ENCODE measurements at regions not wholly inside any gene's neighbourhood (a gene's known extent, or its start where the extent isn't known, plus 50 kb on each side); places are given as distances from the start of the nearest gene placed in this dataset.
"Not testable (repeated sequence)": the region's sequence is repeated elsewhere in the genome, so short reads cannot be mapped to it uniquely, and the experiment has no call there.

DNA sequence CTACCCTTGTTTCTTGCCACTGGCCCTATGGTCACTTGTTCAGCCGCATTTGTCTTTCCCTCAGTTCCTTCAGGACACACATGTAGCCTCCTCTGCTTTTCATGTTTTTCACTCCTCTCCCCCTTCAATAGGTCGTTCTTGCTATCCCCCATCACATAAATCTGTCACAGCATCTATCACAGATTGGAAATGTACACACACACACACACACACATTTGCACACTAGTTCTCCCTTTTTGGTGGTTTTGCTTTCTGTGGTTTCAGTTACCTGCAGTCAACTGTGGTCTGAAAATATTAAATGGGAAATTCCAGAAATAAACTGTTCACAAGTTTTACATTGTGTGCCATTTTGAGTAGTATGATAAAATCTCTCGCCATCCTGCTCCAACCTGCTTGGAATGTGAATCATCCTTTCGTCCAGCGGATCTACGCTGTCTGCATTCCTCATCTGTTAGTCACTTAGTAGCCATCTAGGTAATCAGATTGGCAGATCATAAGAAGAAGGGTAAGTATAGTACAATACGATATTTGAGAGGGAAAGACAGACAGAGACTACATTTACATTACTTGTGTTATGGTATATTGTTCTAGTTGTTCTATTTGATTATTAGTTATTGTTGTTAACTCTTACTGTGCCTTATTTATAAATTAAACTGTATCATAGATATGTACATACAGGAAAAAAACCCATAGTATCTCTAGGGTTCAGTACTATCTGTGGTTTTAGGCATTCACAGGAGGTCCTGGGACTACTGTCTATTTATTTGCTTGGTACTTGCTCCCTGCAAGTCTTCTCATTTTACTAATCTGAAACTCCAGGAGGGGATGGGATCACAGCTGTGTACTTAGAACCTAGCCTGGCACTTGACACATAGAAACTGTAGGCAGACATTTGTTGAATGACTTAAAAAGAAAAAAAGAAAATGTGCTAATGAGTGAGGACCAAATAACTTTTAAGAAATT is 86.1 kb upstream of the PNPT1 start:
- Mint-ChIP-seq H3K36me3 (no peaks in the 10 kb centered on the region), H3K9me3 (no peaks in the 10 kb centered on the region), H3K4me1 (peaks cover 0 to 2% (median 0%) of the 10 kb centered on the region in 4 donors), H3K4me3 (no peak overlapping the region), H3K27ac (peak overlapping the region in 1 of 3 donors; percentile 45), H3K27me3 (no peaks in the 10 kb centered on the region)
- no peak for ATAC-seq (ENCODE audit: low read depth in 2 of 2)
- H3K9me3 ChIP-seq (ENCODE audit: control insufficient read depth in 2 of 2, low read length in 2 of 2) = no peaks in the 10 kb centered on the region
- H3K4me3 ChIP-seq (ENCODE audit: low read depth, low read length) = no peak overlapping the region
- no peaks in the 10 kb centered on the region for H3K27me3 ChIP-seq (ENCODE audit: control insufficient read depth, insufficient read depth, low read length)
- H3K4me1 ChIP-seq (ENCODE audit: control insufficient read depth, insufficient read depth, low read length, poor library complexity, severe bottlenecking) = no peaks in the 10 kb centered on the region
- no peak for DNase-seq
- no peak overlapping the region for H3K27ac ChIP-seq (ENCODE audit: insufficient read depth, low read length, poor library complexity, severe bottlenecking)
- H3K36me3 ChIP-seq (ENCODE audit: control insufficient read depth, insufficient read depth, low read length) = no peaks in the 10 kb centered on the region

DNA sequence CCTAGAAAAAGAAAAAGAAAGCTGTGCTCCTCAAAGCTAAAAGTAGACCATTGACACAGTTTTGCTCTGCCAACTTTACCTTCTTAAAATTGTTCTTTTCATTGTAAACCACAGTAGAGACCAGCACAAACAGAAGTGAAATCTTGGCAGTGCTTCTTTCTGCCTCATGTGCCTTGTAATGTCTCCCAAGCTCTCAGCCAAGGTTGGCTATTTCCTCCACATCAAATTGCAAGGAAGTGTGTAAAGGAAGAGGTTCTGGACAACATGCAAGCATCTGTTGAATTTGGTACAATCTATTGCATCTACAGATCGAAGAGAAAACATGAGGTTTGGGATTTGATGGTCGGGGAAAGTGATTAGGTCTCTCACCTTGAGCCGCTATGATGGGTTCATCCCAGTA is 83.3 kb upstream of the PNPT1 start:
- H3K4me3 ChIP-seq (ENCODE audit: low read depth, low read length) = no peak overlapping the region
- Mint-ChIP-seq H3K27me3 (peaks cover 2% of the 10 kb centered on the region), H3K4me1 (peaks cover 0 to 2% (median 0%) of the 10 kb centered on the region in 4 donors), H3K36me3 (no peaks in the 10 kb centered on the region), H3K27ac (no peak overlapping the region), H3K9me3 (no peaks in the 10 kb centered on the region), H3K4me3 (no peak overlapping the region)
- H3K36me3 ChIP-seq (ENCODE audit: control insufficient read depth, insufficient read depth, low read length) = no peaks in the 10 kb centered on the region
- H3K4me1 ChIP-seq (ENCODE audit: control insufficient read depth, insufficient read depth, low read length, poor library complexity, severe bottlenecking) = no peaks in the 10 kb centered on the region
- no peak overlapping the region for H3K27ac ChIP-seq (ENCODE audit: insufficient read depth, low read length, poor library complexity, severe bottlenecking)
- no peaks in the 10 kb centered on the region for H3K27me3 ChIP-seq (ENCODE audit: control insufficient read depth, insufficient read depth, low read length)
- DNase-seq (no peak), ATAC-seq (ENCODE audit: low read depth in 2 of 2) (no peak)
- no peaks in the 10 kb centered on the region for H3K9me3 ChIP-seq (ENCODE audit: control insufficient read depth in 2 of 2, low read length in 2 of 2)

DNA sequence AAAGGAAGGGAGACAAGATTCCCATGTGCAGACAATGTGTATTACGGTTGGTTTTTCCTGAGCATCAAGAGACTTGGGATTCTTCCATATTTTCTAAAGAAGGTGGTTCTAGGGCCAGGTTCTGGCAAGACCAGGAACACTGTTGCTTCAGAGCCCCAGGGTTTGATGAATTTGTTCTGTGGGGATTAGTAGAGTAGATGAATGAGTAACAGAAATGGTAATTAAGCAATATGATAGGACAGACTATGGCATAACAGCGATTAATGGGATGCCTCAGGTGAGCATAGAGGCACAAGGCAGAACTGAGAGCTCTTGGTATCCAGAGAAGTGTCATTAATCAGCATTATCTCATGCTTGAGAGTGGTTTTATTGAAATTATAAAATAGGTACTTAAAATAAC is 82.8 kb upstream of the PNPT1 start:
- H3K27ac ChIP-seq (ENCODE audit: insufficient read depth, low read length, poor library complexity, severe bottlenecking) = no peak overlapping the region
- Mint-ChIP-seq H3K27ac (no peak overlapping the region), H3K36me3 (no peaks in the 10 kb centered on the region), H3K4me3 (no peak overlapping the region), H3K27me3 (peaks cover 5% of the 10 kb centered on the region), H3K4me1 (peaks cover 0 to 2% (median 0%) of the 10 kb centered on the region in 4 donors), H3K9me3 (no peaks in the 10 kb centered on the region)
- H3K36me3 ChIP-seq (ENCODE audit: control insufficient read depth, insufficient read depth, low read length) = no peaks in the 10 kb centered on the region
- H3K27me3 ChIP-seq (ENCODE audit: control insufficient read depth, insufficient read depth, low read length) = no peaks in the 10 kb centered on the region
- no peak for ATAC-seq (ENCODE audit: low read depth in 2 of 2)
- no peak for DNase-seq
- no peak overlapping the region for H3K4me3 ChIP-seq (ENCODE audit: low read depth, low read length)
- H3K4me1 ChIP-seq (ENCODE audit: control insufficient read depth, insufficient read depth, low read length, poor library complexity, severe bottlenecking) = no peaks in the 10 kb centered on the region
- no peaks in the 10 kb centered on the region for H3K9me3 ChIP-seq (ENCODE audit: control insufficient read depth in 2 of 2, low read length in 2 of 2)

DNA sequence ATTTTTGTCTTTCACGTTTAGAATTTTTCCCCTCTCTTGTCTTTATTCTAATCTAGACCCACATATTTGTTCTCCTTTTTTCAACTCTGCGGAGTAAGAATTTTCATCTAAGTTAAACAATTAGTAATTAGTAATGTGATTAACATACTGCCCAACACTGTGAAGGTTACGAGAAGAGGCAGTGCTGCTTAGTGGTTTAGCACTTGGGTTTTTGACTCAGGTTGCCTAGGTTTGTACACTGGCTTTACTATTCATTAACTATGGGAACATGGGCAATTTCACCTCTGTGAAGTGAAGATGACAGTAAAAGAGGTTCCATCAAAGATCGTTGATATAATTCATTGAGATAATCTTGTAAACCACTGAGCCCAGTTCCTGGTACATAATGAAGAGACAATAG is 82.2 kb upstream of the PNPT1 start:
- ATAC-seq (ENCODE audit: low read depth in 2 of 2) = no peak
- Mint-ChIP-seq H3K4me3 (no peak overlapping the region), H3K27me3 (peaks cover 5% of the 10 kb centered on the region)

DNA sequence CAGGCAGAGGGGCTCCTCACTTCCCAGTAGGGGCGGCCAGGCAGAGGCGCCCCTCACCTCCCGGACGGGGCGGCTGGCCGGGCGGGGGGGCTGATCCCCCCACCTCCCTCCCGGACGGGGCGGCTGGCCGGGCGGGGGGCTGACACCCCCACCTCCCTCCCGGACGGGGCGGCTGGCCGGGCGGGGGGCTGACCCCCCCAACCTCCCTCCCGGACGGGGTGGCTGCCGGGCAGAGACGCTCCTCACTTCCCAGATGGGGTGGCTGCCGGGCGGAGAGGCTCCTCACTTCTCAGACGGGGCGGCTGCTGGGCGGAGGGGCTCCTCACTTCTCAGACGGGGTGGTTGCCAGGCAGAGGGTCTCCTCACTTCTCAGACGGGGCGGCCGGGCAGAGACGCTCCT is 80.0 kb upstream of the PNPT1 start:
- H3K36me3 ChIP-seq (ENCODE audit: control insufficient read depth, insufficient read depth, low read length); H3K27ac ChIP-seq (ENCODE audit: insufficient read depth, low read length, poor library complexity, severe bottlenecking); H3K27me3 ChIP-seq (ENCODE audit: control insufficient read depth, insufficient read depth, low read length); ATAC-seq (ENCODE audit: low read depth in 2 of 2); H3K4me1 Mint-ChIP-seq; H3K27ac Mint-ChIP-seq; H3K36me3 Mint-ChIP-seq; H3K4me3 Mint-ChIP-seq; H3K4me1 ChIP-seq (ENCODE audit: control insufficient read depth, insufficient read depth, low read length, poor library complexity, severe bottlenecking); H3K27me3 Mint-ChIP-seq; DNase-seq; H3K9me3 Mint-ChIP-seq; H3K4me3 ChIP-seq (ENCODE audit: low read depth, low read length); H3K9me3 ChIP-seq (ENCODE audit: control insufficient read depth in 2 of 2, low read length in 2 of 2): not testable (repeated sequence)

More for the DNA sequence above, 82.2 kb upstream of the PNPT1 start:
- no peaks in the 10 kb centered on the region for H3K9me3 Mint-ChIP-seq
- no peaks in the 10 kb centered on the region for H3K4me1 ChIP-seq (ENCODE audit: control insufficient read depth, insufficient read depth, low read length, poor library complexity, severe bottlenecking)
- no peaks in the 10 kb centered on the region for H3K9me3 ChIP-seq (ENCODE audit: control insufficient read depth in 2 of 2, low read length in 2 of 2)
- no peak overlapping the region for H3K27ac ChIP-seq (ENCODE audit: insufficient read depth, low read length, poor library complexity, severe bottlenecking)
- peaks cover 0 to 2% (median 0%) of the 10 kb centered on the region in 4 donors for H3K4me1 Mint-ChIP-seq
- no peaks in the 10 kb centered on the region for H3K27me3 ChIP-seq (ENCODE audit: control insufficient read depth, insufficient read depth, low read length)
- no peaks in the 10 kb centered on the region for H3K36me3 Mint-ChIP-seq
- no peaks in the 10 kb centered on the region for H3K36me3 ChIP-seq (ENCODE audit: control insufficient read depth, insufficient read depth, low read length)
- no peak overlapping the region for H3K4me3 ChIP-seq (ENCODE audit: low read depth, low read length)
- no peak for DNase-seq
- no peak overlapping the region for H3K27ac Mint-ChIP-seq

DNA sequence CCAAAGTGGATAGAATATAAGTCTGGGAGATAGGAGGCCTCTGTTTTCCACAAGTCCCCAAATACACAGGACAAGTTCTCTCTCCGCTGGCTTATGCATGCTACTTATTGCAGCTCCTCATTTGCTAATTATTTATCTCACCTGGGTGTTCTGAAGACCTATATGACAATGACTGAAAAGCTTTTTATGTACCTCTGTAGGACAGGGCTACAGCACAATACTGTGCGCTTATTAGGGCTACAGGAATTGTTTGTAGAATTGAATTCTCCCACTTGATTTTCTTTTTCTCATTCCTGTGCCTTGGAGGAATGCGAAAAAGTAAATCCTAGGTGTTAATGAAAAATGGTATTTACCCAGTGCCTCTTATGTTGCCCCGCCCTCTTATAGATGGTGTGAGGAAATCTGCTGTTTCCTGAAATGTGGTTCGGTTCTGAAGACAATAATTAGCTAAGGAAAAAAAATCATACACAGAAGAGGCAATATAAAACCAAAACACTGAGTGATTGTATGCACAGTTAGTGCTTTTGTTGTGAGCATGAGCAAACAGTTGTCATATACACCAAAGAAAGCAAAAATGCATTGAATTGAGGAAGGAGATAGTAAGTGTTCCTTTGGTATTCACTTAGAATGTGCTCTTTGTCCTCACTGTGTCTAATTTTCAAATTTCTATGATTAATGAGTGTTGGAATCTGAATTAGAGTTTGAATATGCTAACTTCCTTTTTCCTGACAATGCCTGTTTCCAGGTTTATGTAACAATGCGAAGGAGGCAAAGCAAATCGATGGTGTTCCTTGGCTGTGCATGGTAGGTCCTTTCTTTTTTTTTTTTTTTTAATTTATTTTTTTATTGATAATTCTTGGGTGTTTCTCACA is 78.7 kb upstream of the PNPT1 start:
- no peaks in the 10 kb centered on the region for H3K36me3 Mint-ChIP-seq
- peaks cover 5% of the 10 kb centered on the region for H3K27me3 Mint-ChIP-seq
- H3K4me3 Mint-ChIP-seq = no peak overlapping the region
- no peak overlapping the region for H3K4me3 ChIP-seq (ENCODE audit: low read depth, low read length)
- no peaks in the 10 kb centered on the region for H3K4me1 ChIP-seq (ENCODE audit: control insufficient read depth, insufficient read depth, low read length, poor library complexity, severe bottlenecking)
- no peaks in the 10 kb centered on the region for H3K9me3 ChIP-seq (ENCODE audit: control insufficient read depth in 2 of 2, low read length in 2 of 2)
- no peak overlapping the region for H3K27ac ChIP-seq (ENCODE audit: insufficient read depth, low read length, poor library complexity, severe bottlenecking)
- no peaks in the 10 kb centered on the region for H3K4me1 Mint-ChIP-seq
- no peak overlapping the region for H3K27ac Mint-ChIP-seq
- DNase-seq (no peak), ATAC-seq (ENCODE audit: low read depth in 2 of 2) (no peak)
- peaks cover 0 to 2% (median 0%) of the 10 kb centered on the region in 7 donors for H3K9me3 Mint-ChIP-seq
- no peaks in the 10 kb centered on the region for H3K36me3 ChIP-seq (ENCODE audit: control insufficient read depth, insufficient read depth, low read length)
- H3K27me3 ChIP-seq (ENCODE audit: control insufficient read depth, insufficient read depth, low read length) = no peaks in the 10 kb centered on the region

DNA sequence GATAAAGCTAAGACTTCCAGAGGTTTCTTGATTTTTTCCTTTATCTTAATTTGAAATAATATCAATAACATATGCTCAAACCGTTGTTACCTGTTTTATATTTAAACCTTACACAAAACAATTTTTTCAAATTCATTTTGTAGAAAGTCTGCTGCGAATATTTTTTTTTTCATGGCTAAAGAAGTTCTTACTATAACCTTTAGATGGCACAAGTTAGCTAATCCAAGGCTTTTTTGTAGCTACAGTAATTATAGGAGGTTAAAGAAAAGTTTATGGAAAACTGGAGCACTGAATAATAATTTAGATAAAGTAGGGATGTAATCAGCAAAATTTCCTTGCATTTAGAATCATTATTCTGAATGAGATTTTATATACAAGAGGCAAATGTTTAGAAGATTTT is 78.0 kb upstream of the PNPT1 start:
- Mint-ChIP-seq H3K27me3 (peaks cover 5% of the 10 kb centered on the region), H3K36me3 (no peaks in the 10 kb centered on the region), H3K9me3 (peaks cover 0 to 2% (median 0%) of the 10 kb centered on the region in 7 donors), H3K4me3 (no peak overlapping the region), H3K4me1 (no peaks in the 10 kb centered on the region), H3K27ac (no peak overlapping the region)
- ATAC-seq (ENCODE audit: low read depth in 2 of 2) = no peak
- no peaks in the 10 kb centered on the region for H3K27me3 ChIP-seq (ENCODE audit: control insufficient read depth, insufficient read depth, low read length)
- no peaks in the 10 kb centered on the region for H3K36me3 ChIP-seq (ENCODE audit: control insufficient read depth, insufficient read depth, low read length)
- H3K4me3 ChIP-seq (ENCODE audit: low read depth, low read length) = no peak overlapping the region
- H3K27ac ChIP-seq (ENCODE audit: insufficient read depth, low read length, poor library complexity, severe bottlenecking) = no peak overlapping the region
- DNase-seq = no peak
- H3K9me3 ChIP-seq (ENCODE audit: control insufficient read depth in 2 of 2, low read length in 2 of 2) = no peaks in the 10 kb centered on the region
- no peaks in the 10 kb centered on the region for H3K4me1 ChIP-seq (ENCODE audit: control insufficient read depth, insufficient read depth, low read length, poor library complexity, severe bottlenecking)

Measured in CD4-positive, CD25-positive, alpha-beta regulatory T cell (primary cell).